Naive B cell (primary cell): ENCODE measurements at regions not wholly inside any gene's neighbourhood (a gene's known extent, or its start where the extent isn't known, plus 50 kb on each side); places are given as distances from the start of the nearest gene placed in this dataset.

Experiments used
- ATAC-seq, 2 donors: fragments of 150-1000 bp; cut with Tn5 transposase; 2 replicates each; pipeline ENCODE4 v1.10.0; 2021; ENCODE audit warnings: low read depth in 2 of 2, mild to moderate bottlenecking in 2 of 2, moderate library complexity in 2 of 2
- DNase-seq: peaks from one replicate; pipeline ENCODE4 v3.0.0; 2022
- H3K27ac Mint-ChIP-seq, 6 donors: one replicate each; pipeline ENCODE4 v1.8.0; 2020 to 2022; ENCODE audit warnings: mild to moderate bottlenecking in 6 of 6, mixed read lengths in 6 of 6, moderate library complexity in 5 of 6, inconsistent platforms in 2 of 6
- H3K27me3 Mint-ChIP-seq, 3 donors: one replicate each; pipeline ENCODE4 v1.8.0; 2021 to 2022; ENCODE audit warnings: mixed read lengths in 3 of 3, mild to moderate bottlenecking in 1 of 3
- H3K36me3 Mint-ChIP-seq, 2 donors: one replicate each; pipeline ENCODE4 v1.8.0; 2020 to 2022; ENCODE audit warnings: mixed read lengths in 2 of 2, inconsistent platforms in 1 of 2, mild to moderate bottlenecking in 1 of 2
- H3K4me1 Mint-ChIP-seq, 3 donors: one replicate each; pipeline ENCODE4 v1.8.0; 2020 to 2022; ENCODE audit warnings: mixed read lengths in 3 of 3, inconsistent platforms in 1 of 3, mild to moderate bottlenecking in 1 of 3, moderate library complexity in 1 of 3
- H3K4me3 Mint-ChIP-seq, 8 donors: one replicate each; pipeline ENCODE4 v1.8.0; 2020 to 2022; ENCODE audit warnings: mild to moderate bottlenecking in 8 of 8, mixed read lengths in 8 of 8, moderate library complexity in 8 of 8, inconsistent platforms in 2 of 8
- H3K9me3 Mint-ChIP-seq, 7 donors: one replicate each; pipeline ENCODE4 v1.8.0; 2020 to 2022; ENCODE audit warnings: mixed read lengths in 7 of 7, mild to moderate bottlenecking in 5 of 7, inconsistent platforms in 2 of 7, moderate library complexity in 1 of 7

DNA sequence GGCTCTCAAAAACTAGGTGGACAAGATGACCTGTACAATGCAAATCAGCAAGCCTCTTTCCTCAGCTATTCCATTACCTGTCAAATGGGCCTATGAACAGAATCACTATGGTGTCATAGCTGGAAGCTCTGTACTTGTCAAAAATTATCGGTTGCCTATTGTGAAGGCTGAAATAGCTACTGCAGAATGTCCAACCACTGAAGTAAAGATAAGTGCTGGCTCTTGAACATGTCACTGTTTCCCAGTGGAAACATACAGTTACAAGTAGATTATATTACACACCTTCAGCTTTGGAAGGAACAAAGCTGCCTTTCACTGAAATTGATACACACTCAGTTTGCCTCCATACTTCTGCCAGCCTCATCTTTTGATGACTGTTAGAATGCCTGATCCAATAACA is 55.5 kb upstream of the PCDH9 start:
- Mint-ChIP-seq H3K36me3 (no peaks in the 10 kb centered on the region), H3K9me3 (no peaks in the 10 kb centered on the region), H3K27me3 (peaks cover 0 to 5% (median 0%) of the 10 kb centered on the region in 3 donors), H3K4me1 (no peaks in the 10 kb centered on the region), H3K27ac (no peak overlapping the region), H3K4me3 (no peak overlapping the region)
- DNase-seq (no peak), ATAC-seq (no peak)

DNA sequence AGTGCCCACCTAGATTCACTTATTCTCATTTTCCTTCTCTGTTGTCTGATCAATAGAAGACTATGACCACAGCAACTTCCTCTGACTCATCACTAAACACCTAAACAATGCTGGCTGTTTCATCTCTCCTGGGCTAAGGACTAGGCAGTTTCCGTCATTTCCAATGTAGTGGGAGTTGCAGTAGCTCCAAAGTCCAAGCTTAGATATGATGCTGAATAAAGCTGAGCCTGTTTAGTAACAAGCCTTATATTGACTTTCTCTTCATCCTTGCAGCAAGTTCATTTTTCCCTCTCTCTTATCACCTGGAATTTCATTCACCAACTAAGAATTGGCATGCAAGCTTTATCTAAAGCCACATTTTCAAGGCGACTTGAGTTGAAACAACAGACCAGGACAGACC is 53.5 kb upstream of the PCDH9 start:
- no peaks in the 10 kb centered on the region for H3K36me3 Mint-ChIP-seq
- H3K4me3 Mint-ChIP-seq = no peak overlapping the region
- ATAC-seq (no peak), DNase-seq (no peak)
- no peaks in the 10 kb centered on the region for H3K4me1 Mint-ChIP-seq
- H3K9me3 Mint-ChIP-seq = no peaks in the 10 kb centered on the region
- H3K27ac Mint-ChIP-seq = no peak overlapping the region
- peaks cover 0 to 5% (median 0%) of the 10 kb centered on the region in 3 donors for H3K27me3 Mint-ChIP-seq

DNA sequence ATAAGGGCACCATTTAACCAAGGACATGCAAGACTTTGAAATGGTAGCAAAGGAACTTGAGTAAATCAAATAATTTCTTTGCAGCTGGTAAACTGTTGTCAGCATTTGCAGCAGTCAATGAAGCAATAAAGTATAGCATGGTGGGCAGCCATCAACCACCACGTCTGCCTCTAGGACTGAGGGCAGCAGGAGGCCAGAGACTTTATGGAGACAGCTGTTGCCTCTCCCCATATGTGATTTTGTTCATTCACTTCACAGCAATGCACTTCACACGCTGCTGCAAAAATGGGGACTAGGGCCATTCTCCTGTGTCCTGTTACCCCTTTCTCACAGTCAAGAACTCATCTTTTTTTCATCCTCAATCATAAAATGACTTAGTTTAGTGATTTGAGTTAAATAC is 51.3 kb upstream of the PCDH9 start:
- DNase-seq (no peak), ATAC-seq (no peak)
- Mint-ChIP-seq H3K36me3 (no peaks in the 10 kb centered on the region), H3K4me3 (no peak overlapping the region), H3K4me1 (no peaks in the 10 kb centered on the region), H3K27ac (no peak overlapping the region), H3K9me3 (peaks cover 0 to 4% (median 0%) of the 10 kb centered on the region in 7 donors), H3K27me3 (peaks cover 0 to 7% (median 1%) of the 10 kb centered on the region in 3 donors)
